ENCODE measurements at regions not wholly inside any gene's neighbourhood (a gene's known extent, or its start where the extent isn't known, plus 50 kb on each side); places are given as distances from the start of the nearest gene placed in this dataset.

- TF ChIP-seq TAF1 (IDR thresholded peaks at IDR 0.05; ENCODE audit: low read depth, low read length), result no peak
- TF ChIP-seq POLR2A (IDR thresholded peaks at IDR 0.05; ENCODE audit: low read depth, low read length), result no peak
- no peak for TF ChIP-seq POLR2AphosphoS5 (IDR thresholded peaks at IDR 0.05; ENCODE audit: low read depth, low read length)
- no peak for TF ChIP-seq SPI1 (IDR thresholded peaks at IDR 0.05; ENCODE audit: low read depth, low read length)
- no peak for TF ChIP-seq POU2F2 (IDR thresholded peaks at IDR 0.05; ENCODE audit: low read depth, low read length)
- no peak for TF ChIP-seq PAX5 (IDR thresholded peaks at IDR 0.05; ENCODE audit: insufficient read depth, low read length, severe bottlenecking)
Measured at GRCh38 chr5:147095740-147096139, 139.1 kb upstream of the STK32A start.

Data from GM12891 (cell line).